Activated naive CD4-positive, alpha-beta T cell treated with anti-CD3 and anti-CD28 coated beads for 36 hours (primary cell): ENCODE measurements at regions not wholly inside any gene's neighbourhood (a gene's known extent, or its start where the extent isn't known, plus 50 kb on each side); places are given as distances from the start of the nearest gene placed in this dataset.

Experiments used
- CTCF ChIA-PET: fragments of 350-600 bp; sonication (Branson Sonifier 250); formaldehyde crosslinking; loops from one replicate; lab custom pipeline; 2021; ENCODE audit warnings: antibody characterized with exemption; lab: Charles Lee
- DNase-seq: peaks from one replicate; pipeline ENCODE4 v3.0.0-alpha.2; 2020
- H3K27ac Mint-ChIP-seq: one replicate; pipeline ENCODE4 v1.8.0; 2021; ENCODE audit warnings: mild to moderate bottlenecking, mixed read lengths
- H3K27me3 Mint-ChIP-seq: one replicate; pipeline ENCODE4 v1.8.0; 2021; ENCODE audit warnings: low read depth, mixed read lengths
- H3K36me3 Mint-ChIP-seq: one replicate; pipeline ENCODE4 v1.8.0; 2021; ENCODE audit warnings: low read depth, mixed read lengths
- H3K4me1 Mint-ChIP-seq: one replicate; pipeline ENCODE4 v1.8.0; 2021; ENCODE audit warnings: low read depth, mixed read lengths
- H3K4me3 Mint-ChIP-seq: one replicate; pipeline ENCODE4 v1.8.0; 2021; ENCODE audit warnings: mild to moderate bottlenecking, moderate library complexity, mixed read lengths
- H3K9me3 Mint-ChIP-seq: one replicate; pipeline ENCODE4 v1.8.0; 2021; ENCODE audit warnings: mixed read lengths
- intact Hi-C: fragments of 100-400 bp; cut with micrococcal nuclease; formaldehyde crosslinking; loops from one replicate; pipeline ENCODE4 v1.15.1; 2023

DNA sequence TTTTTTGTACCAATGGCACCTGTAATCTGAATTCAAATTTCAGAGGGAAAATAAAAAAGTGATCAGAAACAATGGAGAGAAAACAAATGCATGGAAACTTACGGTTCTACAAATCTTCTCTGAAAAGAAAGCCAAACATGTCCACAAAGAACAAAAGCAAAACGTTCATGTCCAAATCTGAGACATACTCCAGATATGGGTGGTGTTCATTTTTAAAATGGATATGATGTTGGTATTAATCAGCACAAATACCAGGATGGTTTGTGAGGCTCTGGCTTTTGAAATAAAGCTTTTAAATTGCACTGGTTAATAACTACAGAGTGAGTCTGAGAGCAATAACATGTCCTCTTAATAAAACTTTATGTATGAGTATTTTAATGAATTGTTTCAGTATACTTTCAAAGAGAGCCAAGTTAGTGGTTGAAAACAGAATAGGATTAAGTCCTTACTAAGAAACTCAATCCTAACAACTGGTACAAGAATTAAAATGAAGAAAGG is 366.4 kb downstream of the INHBA start:
- Mint-ChIP-seq H3K4me3 (no peak overlapping the region), H3K9me3 (peaks cover 2% of the 10 kb centered on the region), H3K36me3 (no peaks in the 10 kb centered on the region), H3K27me3 (no peaks in the 10 kb centered on the region), H3K4me1 (no peaks in the 10 kb centered on the region), H3K27ac (no peak overlapping the region)
- intact Hi-C loops: no loop called here
- CTCF ChIA-PET: no interaction called here
- DNase-seq: no peak

DNA sequence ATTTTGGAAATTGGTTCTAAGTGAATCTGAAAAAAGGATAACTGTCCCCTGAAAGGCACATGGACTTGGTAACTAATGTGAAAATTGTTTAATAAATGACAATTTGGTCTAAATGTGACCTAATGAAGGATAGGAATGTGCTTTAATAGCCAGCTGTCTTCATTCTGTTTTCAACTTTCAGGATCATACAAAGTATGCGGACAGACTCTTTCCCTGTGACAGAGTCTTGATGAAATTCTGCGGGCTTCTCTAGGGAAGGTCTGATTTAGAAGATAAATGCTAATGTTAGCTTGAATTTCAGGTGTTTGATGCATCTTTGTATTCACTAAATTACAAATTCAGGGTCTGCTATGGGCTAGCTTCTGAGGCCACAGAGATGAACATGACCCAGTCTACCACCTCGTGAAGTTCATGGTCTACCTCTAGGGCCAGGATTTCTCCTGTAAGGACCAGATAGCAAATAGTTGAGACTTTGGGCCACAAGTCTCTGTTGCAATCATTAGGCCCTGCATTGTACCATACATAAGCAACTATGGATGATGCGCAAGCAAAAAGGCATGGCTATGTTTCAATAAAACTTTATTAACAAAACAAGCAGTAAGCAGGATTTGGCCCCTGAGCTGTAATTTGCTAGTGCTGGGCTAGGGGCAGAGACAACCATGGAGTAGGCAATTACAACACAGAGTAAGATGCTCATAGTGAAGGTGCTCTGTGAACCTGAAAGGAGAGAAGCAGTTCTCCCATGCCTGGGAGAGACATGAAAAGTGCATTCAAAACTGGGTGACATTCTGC is 368.6 kb downstream of the INHBA start:
- Mint-ChIP-seq H3K4me3 (no peak overlapping the region), H3K27ac (no peak overlapping the region), H3K36me3 (no peaks in the 10 kb centered on the region), H3K27me3 (no peaks in the 10 kb centered on the region), H3K9me3 (peaks cover 2% of the 10 kb centered on the region), H3K4me1 (no peaks in the 10 kb centered on the region)
- CTCF ChIA-PET: no interaction called here
- intact Hi-C loops: no loop called here
- no peak for DNase-seq

DNA sequence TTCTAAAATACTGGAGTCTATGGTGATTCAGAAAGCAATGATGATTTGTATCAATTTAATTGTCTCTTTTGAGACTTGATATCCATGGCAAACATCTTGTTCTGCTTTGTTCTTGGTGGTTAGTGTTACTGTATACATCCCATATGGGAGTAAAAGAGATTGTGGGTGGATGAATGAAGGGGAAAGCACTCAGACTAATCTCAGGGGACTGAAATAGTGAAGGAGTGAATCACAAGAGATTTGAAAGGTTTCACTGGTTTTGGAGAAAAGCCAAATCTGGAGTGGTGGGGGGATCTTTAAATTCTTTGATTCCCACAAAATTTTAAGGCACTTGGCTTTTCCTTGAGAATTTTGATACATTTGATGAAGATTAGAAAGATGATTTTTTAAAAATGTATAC is 369.4 kb downstream of the INHBA start:
- H3K4me1 Mint-ChIP-seq: no peaks in the 10 kb centered on the region
- no peak overlapping the region for H3K27ac Mint-ChIP-seq
- no peak for DNase-seq
- peaks cover 2% of the 10 kb centered on the region for H3K9me3 Mint-ChIP-seq
- H3K4me3 Mint-ChIP-seq: no peak overlapping the region
- CTCF ChIA-PET: no interaction called here
- H3K27me3 Mint-ChIP-seq: no peaks in the 10 kb centered on the region
- intact Hi-C loops: no loop called here
- H3K36me3 Mint-ChIP-seq: no peaks in the 10 kb centered on the region

DNA sequence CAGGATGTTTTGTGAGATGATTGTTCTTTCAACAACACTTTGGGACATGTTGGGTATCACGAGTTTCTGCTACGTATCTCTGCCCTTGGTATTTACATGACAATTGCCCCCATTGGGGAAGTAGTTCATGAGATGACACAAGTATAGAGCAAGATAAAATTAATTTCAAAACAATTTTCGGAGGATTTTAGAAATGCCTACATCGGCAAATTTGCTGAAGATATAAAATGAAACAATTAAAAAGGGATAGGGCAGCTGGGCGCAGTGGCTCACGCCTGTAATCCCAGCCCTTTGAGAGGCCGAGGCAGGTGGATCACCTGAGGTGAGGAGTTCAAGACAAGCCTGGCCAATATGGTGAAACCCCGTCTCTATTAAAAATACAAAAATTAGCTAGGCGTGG is 371.7 kb downstream of the INHBA start:
- Mint-ChIP-seq H3K9me3 (peaks cover 2% of the 10 kb centered on the region), H3K36me3 (no peaks in the 10 kb centered on the region), H3K4me1 (no peaks in the 10 kb centered on the region), H3K27me3 (no peaks in the 10 kb centered on the region), H3K4me3 (no peak overlapping the region), H3K27ac (no peak overlapping the region)
- intact Hi-C loops: no loop called here
- no peak for DNase-seq
- CTCF ChIA-PET: interaction anchor here (0.8 kb wide), 1 partner anchor 144 kb away, joined by 6 read pairs; no protein-coding TSS in a partner anchor

DNA sequence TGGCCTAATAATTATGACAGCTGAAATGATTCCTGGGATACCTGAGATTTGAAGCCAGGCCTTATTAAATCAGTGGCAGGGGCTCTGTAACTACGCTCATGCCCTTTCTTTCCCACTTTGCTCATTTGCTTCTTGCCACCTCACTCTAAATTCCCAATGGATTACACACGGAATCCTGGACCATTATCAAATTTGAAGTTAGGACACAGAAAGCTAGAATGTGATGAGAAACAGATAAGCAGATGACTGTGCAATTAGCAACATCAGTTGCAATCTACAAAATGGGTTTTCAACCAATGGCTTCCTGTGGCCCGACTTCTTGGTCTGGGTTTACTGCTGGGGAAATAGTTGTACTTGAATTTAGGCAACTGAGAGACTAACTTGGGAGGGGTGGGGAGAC is 374.3 kb downstream of the INHBA start:
- DNase-seq: no peak
- intact Hi-C loops: no loop called here
- peaks cover 3% of the 10 kb centered on the region for H3K9me3 Mint-ChIP-seq
- H3K27me3 Mint-ChIP-seq: no peaks in the 10 kb centered on the region
- no peak overlapping the region for H3K4me3 Mint-ChIP-seq
- no peaks in the 10 kb centered on the region for H3K36me3 Mint-ChIP-seq
- no peak overlapping the region for H3K27ac Mint-ChIP-seq
- H3K4me1 Mint-ChIP-seq: no peaks in the 10 kb centered on the region
- CTCF ChIA-PET: no interaction called here

DNA sequence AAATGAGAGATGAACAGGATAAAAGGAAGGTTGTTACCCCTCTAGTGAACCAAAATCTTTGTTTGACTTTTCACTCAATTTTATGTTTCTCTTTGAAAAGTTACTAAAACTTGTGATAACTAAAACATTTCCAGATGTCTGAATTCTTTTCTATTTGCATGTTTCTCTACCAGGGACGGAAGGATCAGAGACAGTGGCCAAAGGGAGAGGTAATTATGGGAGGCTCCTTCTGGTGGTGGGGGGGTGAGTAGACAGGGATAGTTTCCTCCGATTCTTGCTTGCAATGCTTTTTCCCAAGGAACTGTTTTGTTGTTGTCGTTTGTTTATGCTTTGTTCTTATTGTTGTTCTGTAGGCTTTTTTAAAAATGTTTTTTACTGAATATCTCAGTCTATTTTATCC is 374.8 kb downstream of the INHBA start:
- H3K27me3 Mint-ChIP-seq: no peaks in the 10 kb centered on the region
- no peaks in the 10 kb centered on the region for H3K36me3 Mint-ChIP-seq
- intact Hi-C loops: no loop called here
- peaks cover 2% of the 10 kb centered on the region for H3K9me3 Mint-ChIP-seq
- no peaks in the 10 kb centered on the region for H3K4me1 Mint-ChIP-seq
- no peak for DNase-seq
- no peak overlapping the region for H3K27ac Mint-ChIP-seq
- CTCF ChIA-PET: no interaction called here
- no peak overlapping the region for H3K4me3 Mint-ChIP-seq

DNA sequence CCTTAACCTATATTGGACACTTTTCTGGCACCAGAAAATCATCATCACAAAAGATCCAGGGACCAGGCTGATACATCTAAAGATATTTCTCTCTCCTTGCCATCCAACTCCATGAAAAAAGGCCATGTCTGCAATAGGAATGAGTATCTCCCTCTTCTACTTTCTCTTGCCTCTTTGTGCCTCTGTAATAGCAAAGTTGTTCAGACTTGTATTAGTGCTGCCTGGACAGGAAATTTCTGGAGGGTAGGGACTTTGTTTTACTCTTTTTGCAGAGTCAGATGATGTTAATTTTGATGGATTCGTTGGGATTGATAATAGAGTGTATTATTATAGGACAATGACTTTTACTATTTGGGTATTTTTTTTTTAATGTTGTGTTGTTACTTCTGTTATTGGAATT is 376.3 kb downstream of the INHBA start:
- no peak overlapping the region for H3K4me3 Mint-ChIP-seq
- CTCF ChIA-PET: no interaction called here
- H3K27me3 Mint-ChIP-seq: no peaks in the 10 kb centered on the region
- intact Hi-C loops: no loop called here
- H3K27ac Mint-ChIP-seq: no peak overlapping the region
- H3K4me1 Mint-ChIP-seq: no peaks in the 10 kb centered on the region
- peaks cover 2% of the 10 kb centered on the region for H3K9me3 Mint-ChIP-seq
- DNase-seq: no peak
- no peaks in the 10 kb centered on the region for H3K36me3 Mint-ChIP-seq

DNA sequence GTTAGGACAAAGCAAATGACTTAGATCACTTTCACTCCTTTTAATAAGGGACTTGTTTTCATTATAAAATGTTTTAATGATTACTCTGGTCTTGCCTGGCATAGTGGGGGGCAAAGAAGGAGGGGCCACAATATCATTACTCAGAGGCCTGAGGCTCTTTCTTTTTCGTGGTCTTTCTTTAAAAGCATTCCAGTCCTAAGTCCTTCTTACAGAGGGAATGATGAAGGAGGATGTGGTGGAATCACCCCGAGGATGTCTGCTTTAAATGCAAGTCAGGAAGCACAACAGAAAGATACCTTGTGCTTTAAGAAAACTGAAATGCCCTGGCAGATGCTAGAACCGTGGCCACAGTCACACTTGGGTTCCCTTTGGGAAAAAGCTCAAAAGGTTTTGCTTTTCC is 379.1 kb downstream of the INHBA start:
- H3K4me3 Mint-ChIP-seq: no peak overlapping the region

DNA sequence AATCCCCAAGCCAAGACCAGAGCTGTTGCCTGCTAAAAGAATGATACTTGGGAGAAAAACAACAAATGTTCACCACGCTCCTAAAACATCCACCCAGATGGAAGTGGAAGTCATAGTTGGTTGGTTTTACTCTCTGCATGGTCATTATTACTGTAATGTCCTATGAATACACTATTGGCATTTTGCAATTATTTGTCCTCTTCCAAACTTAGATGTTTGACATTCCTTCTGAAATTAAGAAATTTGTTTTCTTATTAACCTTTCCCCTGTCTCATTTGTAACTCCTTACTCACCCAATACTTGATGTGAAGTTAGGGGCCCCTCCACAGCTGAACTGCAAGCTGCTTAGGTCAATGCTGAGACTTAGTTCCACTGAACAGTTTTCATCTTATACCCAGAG is 383.3 kb downstream of the INHBA start:
- intact Hi-C loops: no loop called here
- H3K9me3 Mint-ChIP-seq: peaks cover 4% of the 10 kb centered on the region
- H3K4me1 Mint-ChIP-seq: no peaks in the 10 kb centered on the region
- no peak overlapping the region for H3K27ac Mint-ChIP-seq
- H3K4me3 Mint-ChIP-seq: no peak overlapping the region
- no peaks in the 10 kb centered on the region for H3K36me3 Mint-ChIP-seq
- CTCF ChIA-PET: no interaction called here
- DNase-seq: no peak
- H3K27me3 Mint-ChIP-seq: no peaks in the 10 kb centered on the region

More for the DNA sequence above, 379.1 kb downstream of the INHBA start:
- Mint-ChIP-seq H3K36me3 (no peaks in the 10 kb centered on the region), H3K4me1 (no peaks in the 10 kb centered on the region), H3K9me3 (peaks cover 2% of the 10 kb centered on the region), H3K27me3 (no peaks in the 10 kb centered on the region), H3K27ac (no peak overlapping the region)
- CTCF ChIA-PET: no interaction called here
- intact Hi-C loops: no loop called here
- no peak for DNase-seq

DNA sequence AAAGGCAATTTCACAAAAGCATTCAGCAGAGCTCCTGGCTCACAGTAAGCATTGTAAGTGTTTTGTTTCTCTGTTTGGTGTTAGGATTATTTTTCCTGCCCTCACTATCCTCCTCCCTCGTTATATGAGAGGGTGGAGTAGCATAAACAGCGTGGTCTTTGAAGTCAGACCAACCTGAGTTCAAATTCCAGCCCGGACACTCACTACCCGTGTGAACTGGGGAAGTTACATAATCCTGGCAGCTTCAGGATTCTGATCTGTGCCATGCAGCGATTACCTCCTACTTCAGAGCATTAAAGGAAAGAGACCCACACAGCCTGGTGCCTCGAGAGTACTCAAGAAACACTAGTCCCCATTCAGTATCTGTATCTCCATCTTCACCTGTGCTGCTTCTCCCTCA is 386.5 kb downstream of the INHBA start:
- DNase-seq: no peak
- intact Hi-C loops: no loop called here
- H3K4me3 Mint-ChIP-seq: no peak overlapping the region
- H3K4me1 Mint-ChIP-seq: no peaks in the 10 kb centered on the region
- no peak overlapping the region for H3K27ac Mint-ChIP-seq
- no peaks in the 10 kb centered on the region for H3K36me3 Mint-ChIP-seq
- CTCF ChIA-PET: interaction anchor here (0.5 kb wide), 1 partner anchor 15 kb away, joined by 3 read pairs; no protein-coding TSS in a partner anchor
- H3K27me3 Mint-ChIP-seq: no peaks in the 10 kb centered on the region
- peaks cover 4% of the 10 kb centered on the region for H3K9me3 Mint-ChIP-seq

DNA sequence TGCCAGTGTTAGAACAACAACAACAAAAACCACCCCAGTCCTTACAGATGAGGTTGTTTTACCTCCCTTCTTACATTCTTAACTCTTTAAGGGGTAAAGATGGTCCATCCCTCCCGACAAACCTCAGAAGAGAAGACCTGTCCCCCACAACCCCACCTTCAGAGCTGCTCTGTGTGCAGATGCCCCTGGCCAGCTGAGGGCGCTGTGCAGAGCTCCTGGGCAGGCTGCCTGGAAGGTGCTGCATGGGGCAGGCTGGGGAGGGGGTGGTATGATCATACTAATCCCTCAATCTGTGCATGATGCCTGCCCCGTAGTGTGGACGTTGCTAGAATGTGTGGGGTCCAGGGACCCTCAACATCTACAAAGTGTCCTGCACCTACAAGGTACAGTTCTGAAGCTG is 387.1 kb downstream of the INHBA start:
- CTCF ChIA-PET: interaction anchor here (0.5 to 0.6 kb wide), 2 partner anchors 16 to 984 kb away, joined by 3 to 4 read pairs; no protein-coding TSS in a partner anchor
- Mint-ChIP-seq H3K27ac (no peak overlapping the region), H3K27me3 (no peaks in the 10 kb centered on the region), H3K36me3 (no peaks in the 10 kb centered on the region), H3K4me3 (no peak overlapping the region), H3K9me3 (peaks cover 4% of the 10 kb centered on the region), H3K4me1 (no peaks in the 10 kb centered on the region)
- intact Hi-C loops: no loop called here
- no peak for DNase-seq

DNA sequence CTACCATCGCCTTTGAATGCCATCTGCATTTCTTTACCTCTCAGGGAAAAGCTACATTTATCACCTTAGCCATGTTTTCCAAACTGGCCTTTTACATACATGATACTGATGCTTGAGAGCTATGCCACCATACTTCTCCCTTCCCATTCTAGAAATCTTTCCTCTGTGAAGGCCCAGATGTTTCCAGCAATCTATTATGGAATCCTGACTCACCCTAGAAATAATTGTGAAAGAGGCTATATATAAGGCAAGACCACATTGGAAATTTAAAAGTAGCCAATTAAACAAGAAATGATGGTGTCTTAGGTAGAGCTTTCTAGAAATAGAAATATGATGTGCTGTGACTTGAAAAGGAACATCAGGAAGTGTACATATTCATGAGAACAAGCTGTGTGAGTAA is 389.7 kb downstream of the INHBA start:
- no peaks in the 10 kb centered on the region for H3K9me3 Mint-ChIP-seq
- CTCF ChIA-PET: no interaction called here
- DNase-seq: no peak

DNA sequence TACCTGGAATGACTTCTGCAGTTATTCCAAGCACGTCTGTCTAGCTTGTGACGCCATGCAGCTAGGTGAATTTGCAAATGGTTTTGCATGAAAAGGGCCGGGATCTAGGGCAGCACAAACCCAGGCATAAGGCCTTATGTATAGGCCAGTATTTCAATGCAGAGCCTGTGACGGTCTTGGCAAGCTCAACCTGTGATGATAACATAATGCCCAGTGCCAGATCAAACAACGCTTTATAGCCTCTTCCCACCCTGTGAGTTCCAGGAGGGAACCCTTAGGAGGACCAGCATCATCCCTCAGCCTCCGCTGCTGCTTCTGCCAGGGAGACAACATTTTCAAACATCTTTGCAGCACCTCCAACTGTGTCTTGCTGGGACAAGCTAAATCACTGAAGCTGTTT is 390.7 kb downstream of the INHBA start:
- H3K36me3 Mint-ChIP-seq: no peaks in the 10 kb centered on the region
- H3K27ac Mint-ChIP-seq: no peak overlapping the region
- no peaks in the 10 kb centered on the region for H3K9me3 Mint-ChIP-seq
- H3K4me3 Mint-ChIP-seq: no peak overlapping the region
- no peaks in the 10 kb centered on the region for H3K4me1 Mint-ChIP-seq
- H3K27me3 Mint-ChIP-seq: no peaks in the 10 kb centered on the region
- DNase-seq: no peak
- CTCF ChIA-PET: no interaction called here
- intact Hi-C loops: no loop called here

More for the DNA sequence above, 389.7 kb downstream of the INHBA start:
- intact Hi-C loops: no loop called here
- H3K4me1 Mint-ChIP-seq: no peaks in the 10 kb centered on the region
- no peaks in the 10 kb centered on the region for H3K36me3 Mint-ChIP-seq
- H3K27ac Mint-ChIP-seq: no peak overlapping the region
- H3K27me3 Mint-ChIP-seq: no peaks in the 10 kb centered on the region
- H3K4me3 Mint-ChIP-seq: no peak overlapping the region
